ENCODE measurements at regions not wholly inside any gene's neighbourhood (a gene's known extent, or its start where the extent isn't known, plus 50 kb on each side); places are given as distances from the start of the nearest gene placed in this dataset.
"Not testable (repeated sequence)": the region's sequence is repeated elsewhere in the genome, so short reads cannot be mapped to it uniquely, and the experiment has no call there.

DNA sequence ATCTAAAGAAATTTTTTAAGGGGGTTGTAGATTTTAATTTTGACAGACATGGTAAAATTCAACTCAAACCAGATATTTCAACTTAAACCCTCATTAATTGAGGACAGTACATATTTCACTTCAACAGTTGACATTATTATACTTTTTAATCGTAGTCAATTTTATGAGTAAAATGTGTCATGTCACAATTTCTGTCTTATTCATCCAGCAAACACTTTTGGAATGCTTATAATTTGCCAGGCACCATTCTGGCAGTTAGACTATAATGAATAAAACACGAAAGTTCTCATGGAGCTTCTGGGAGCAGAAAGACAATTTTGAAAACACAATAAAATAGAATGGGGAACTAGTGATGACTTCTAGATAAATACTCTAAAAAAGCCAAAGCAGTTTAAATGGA is 1094.8 kb downstream of the SUCLG1 start:
- no peak for DNase-seq

DNA sequence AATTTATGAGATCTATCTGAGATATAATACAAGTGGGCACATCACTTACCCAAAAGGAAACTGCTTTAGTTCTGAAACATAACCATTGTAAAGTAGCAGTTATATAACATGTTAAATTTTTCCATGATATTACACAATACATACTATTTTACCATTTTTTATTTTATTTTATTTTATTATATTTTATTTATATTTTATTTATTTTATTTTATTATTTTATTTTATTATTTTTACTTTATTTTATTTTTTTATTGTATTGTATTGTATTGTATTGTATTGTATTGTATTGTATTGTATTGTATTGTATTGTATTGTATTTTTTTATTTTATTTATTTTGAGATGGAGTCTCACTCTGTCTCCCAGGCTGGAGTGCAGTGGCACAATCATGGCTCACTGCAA is 1095.9 kb downstream of the SUCLG1 start:
- not testable (repeated sequence) for DNase-seq

DNA sequence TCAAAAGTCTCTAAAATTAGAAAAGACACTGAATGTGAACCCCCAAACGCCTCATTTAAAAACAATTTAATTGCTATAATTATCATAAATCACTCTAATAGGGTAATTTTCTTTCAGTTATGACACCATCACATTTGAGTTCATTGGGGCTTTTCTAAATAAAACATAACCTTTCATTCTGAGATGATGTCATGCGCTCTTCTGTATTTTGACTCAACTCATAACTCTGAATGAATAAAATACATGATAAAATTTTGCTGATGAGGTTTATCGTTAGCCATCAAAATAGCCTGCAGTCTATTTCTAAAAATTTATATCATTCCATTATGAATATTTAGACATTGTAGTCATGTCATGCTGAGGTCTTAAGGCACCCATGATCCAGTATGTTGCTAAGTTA is 1099.7 kb downstream of the SUCLG1 start:
- DNase-seq = no peak

DNA sequence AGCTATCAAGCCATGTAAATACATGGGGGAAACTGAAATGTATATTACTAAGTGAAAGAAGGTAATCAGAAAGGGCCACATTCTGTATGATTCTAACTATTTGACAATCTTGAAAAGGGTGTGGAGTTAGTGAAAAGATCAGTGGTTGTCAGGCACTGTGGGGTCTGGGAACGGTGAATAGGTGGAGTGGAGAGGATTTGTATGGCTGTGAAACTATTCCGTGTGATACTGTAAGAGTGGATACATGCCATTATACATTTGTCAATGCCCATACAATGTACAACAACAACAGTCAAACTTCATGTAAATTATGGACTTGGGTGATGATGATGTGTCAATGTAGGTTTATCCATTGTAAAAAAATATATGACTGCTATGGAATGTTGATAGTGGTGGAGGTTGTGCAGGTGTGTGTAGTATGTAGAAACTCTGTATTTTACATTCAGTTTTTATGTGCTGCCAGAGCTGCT is 1116.2 kb downstream of the SUCLG1 start:
- no peak for DNase-seq

DNA sequence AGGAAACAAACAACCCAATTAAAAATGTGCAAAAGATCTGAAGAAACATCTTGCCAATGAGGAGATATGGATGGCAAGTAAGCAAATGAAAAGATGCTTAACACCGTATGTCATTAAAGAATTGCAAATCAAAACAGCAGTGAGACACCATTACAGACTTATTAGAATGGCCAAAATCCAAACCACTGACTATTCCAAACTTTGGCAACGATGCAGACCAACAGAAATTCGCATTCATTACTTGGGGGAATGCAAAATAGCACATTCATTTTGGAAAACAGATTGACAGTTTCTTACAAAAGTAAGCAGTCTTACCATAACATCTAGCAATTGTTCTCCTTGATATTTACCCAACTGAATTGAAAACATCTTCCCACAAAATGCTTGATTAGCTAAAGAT is 1118.7 kb downstream of the SUCLG1 start:
- no peak for DNase-seq

DNA sequence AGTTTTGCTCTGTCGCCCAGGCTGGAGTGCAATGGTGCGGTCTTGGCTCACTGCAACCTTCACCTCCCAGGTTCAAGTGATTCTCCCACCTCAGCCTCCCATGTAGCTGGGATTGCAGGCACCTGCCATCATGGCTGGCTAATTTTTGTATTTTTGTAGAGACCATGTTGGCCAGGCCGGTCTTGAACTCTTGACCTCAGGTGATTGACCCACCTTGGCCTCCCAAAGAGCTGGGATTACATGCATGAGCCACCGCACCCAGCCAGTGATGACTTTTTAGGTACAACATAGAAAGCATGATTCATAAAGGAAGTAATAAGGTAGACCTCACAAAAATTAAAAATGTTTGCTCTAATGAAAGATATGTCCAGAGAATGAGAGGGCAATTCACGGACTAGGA is 1119.1 kb downstream of the SUCLG1 start:
- not testable (repeated sequence) for DNase-seq

DNA sequence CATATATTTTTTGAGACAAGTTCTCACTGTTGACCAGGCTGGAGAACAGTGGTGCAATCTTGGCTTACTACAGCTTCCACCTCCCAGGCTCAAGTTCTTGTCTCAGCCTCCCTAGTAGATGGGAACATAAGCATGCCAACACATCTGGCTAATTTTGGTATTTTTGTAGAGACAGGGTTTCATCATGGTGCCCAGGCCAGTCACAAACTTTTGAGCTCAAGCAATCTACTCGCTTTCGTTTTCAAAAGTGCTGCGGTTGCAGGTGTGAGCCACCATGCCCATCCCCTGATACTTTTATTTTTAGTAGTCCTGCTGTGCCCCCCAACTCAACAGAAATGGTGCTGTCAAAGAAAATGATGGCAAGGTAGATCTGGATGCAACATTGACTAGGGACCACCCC is 1127.3 kb downstream of the SUCLG1 start:
- DNase-seq = no peak

DNA sequence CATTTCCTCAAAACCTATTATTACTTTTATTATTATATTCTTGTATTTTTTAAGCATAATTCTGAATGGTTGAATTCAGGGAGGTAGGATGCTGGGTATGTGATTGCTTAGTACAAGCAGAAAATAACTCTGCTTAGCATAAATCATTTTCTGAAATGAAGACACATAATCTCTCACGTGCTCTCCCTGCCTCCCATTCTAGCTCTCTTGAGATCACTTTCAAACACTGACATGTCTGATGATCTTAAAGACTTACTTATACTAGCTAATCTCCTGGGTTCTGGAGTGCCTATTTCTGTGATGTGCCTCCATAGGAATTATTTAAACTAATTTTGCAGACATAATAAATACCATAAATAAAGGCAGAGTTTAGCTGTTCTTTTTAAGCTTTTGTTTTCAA is 1136.0 kb downstream of the SUCLG1 start:
- no peak for DNase-seq

DNA sequence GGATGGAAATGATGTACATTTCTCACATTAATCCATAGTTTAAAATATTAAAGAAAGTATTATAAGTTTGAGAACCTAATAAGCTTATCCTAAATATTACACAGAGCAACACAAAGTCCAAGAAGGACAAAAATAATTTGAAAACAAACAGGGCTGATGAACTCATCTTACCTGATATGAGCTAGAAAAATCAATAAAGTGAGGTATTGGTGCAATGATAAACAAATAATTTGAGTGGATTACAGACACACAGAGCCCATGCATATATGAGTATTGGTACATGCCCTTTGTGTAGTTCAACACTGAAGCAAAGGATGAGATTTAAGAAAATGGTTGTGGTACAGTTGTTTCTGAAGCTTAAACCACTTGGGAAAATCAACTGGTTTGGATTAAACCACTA is 1139.0 kb downstream of the SUCLG1 start:
- DNase-seq = no peak

DNA sequence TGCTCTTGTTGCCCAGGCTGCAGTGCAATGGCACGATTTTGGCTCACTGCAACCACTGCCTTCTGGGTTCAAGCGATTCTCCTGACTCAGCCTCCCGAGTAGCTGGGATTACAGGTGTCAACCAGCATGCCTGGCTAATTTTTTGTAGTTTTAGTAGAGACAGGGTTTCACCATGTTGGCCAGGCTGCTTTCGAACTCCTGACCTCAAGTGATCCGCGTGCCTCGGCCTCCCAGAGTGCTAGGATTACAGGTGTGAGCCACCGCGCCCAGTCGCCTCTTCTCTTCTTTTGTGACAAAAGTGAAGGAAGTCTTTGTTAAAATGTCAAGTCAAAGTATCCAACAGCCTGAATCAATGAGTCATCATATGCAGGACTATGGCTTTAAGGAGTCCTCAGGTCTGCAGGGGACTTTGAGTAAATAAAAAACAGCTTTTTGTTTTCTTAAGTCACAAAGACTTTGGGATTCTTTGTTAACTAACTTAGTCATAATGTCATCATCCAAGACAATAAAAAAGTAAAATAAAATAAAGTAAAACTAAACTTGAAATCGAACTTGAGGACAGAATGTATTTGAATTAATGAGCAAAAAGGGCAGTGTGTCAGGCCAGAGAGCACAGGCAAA is 1153.2 kb downstream of the SUCLG1 start:
- no peak for DNase-seq

DNA sequence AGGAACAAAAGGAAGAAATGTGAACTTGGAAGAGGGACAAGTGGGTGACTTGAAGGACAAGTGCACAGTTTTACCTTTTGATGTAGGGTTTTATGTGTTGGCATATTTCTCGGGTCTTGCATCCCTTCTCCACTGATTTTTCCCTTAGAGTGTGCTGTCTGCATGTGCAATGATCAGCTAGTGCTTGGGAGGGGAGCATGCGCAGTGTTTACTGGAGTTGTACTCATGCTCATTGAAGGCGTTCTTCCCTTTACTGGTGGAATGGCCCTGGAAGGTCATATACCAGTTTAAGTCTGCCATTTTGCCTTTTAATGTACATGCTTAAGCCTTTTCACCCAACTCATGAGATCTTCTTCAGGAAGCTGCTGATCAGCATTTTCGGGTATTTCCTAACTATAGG is 1168.0 kb downstream of the SUCLG1 start:
- no peak for DNase-seq

DNA sequence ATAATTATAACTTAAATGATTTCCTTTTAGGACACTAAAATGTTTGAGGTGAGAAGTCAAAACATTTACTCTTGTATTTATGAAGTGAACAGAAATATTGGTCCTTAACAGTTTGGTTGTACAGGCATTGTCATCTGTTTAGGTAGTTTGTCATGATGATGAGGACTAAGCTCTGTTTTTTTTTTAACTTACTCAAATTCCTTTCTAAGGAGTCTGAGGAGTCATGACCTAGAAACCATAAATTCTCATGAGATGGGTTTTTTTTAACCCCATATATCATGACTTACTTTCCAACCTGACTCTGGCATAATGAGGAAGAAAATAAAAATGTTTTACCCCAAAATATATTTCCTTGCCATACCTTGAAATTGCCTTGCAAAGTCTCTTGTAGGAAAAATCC is 1176.2 kb downstream of the SUCLG1 start:
- no peak for DNase-seq

DNA sequence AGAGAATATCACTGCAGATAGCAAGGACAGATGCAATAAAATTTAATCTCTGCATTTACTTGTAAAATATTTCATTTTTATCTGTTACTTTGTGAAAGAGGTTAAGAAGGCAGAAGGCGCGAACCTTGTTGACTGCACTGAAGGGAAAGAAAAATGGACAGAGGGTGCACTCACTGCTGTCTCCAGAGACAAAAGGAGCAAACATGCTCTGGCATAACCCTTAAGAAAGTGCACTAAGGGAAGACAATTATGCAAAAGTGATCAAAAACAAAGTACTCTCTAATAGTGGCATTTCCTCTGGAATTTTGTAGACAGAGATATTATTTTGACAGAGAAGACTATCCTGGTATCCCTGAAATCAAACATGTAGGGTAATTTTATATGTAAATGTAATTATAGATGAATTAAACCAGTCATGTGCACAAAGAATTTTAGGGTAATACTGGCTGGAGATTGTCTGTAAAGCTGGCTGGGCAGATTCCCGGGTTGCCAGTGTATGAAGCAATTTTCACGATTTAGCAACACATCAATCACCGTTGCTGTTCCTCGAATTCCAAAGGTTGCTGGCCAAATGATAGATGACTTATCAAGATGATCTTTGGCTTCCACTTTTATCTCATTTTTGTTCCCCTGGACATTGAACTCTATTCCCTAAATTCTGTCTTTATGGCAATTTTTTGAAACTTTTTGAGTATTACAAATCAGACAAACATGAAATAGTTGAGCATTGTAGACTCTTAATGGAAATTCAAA is 1176.9 kb downstream of the SUCLG1 start:
- DNase-seq = no peak

DNA sequence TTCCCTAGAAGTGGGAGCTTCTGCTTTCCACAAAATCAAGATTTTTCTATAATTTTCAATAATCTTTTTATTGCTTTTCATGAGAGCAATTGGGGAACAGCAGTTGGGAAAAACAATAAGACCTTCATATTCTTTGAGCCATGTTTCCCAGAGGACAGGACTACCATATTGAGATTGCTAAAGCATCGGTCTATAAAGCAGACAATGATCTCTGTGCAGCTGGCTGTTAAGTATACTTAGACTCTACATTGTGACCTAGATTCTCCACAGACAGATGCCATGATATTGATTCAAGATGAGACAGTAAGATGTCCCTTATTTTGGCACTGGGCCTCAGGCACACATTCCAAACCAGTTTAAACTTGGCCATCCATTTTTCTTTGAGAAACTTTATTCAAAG is 1178.7 kb downstream of the SUCLG1 start:
- no peak for DNase-seq

DNA sequence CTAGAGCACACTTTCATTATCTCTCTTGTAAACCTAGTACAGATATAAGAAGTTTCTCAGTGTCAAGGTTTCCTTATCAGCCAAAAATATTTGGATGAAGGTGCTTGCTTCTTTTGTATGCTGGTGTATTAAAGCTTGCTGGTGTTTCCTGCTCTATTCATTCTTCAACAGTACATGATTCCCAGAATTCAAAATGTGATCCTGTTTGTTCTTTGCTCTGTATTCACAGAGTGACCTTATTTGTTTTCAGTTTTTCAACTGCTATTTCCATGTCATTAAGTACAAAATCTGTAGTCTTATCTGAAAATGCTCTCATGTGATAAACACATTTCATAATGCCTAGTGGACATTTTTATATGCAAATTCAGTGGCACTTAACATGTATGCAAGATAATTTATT is 1185.8 kb downstream of the SUCLG1 start:
- DNase-seq = no peak

DNA sequence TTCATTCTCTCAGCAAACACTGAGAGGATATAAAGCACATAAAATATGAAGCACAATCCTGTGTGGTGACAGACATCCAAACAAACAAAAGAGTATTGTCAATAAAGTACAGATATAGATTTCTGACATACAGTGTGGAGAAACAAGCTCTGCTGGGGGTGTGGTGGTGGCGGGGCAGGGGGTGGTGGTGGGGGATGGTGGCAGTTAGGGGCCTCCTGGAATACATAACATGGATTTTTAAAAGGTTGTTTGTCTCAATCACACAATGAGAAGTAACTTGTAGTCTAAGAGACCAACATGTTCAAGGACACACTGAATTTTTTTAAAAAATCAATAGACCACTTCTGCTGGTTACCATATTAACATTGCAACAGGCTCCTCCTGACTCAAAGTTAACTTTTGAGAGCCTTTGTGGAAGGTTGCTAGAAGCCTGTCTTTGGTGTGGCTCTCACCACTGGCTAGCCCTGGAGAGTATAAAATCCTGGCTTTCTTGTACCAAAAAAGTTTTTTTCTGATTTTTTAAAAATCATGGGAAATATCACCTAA is 1197.4 kb downstream of the SUCLG1 start:
- DNase-seq = no peak

DNA sequence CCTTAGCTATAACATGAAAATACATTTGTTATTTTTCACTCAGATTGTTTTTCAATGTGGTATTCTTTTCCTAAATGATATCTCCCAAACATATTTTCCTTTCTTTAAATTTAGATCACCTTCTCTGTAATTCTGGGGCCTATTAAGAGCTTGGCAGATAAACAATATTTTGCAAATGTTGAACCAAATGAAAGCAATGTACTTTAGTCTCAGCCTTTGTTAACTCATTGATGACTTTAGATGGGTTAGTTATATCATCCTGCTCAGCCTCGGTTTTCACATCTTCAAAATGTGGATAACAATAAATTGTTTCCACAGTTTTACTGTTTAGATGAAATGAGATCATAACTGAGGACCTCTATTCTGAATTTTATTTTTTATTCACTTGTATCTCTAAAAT is 1205.2 kb downstream of the SUCLG1 start:
- DNase-seq = no peak

DNA sequence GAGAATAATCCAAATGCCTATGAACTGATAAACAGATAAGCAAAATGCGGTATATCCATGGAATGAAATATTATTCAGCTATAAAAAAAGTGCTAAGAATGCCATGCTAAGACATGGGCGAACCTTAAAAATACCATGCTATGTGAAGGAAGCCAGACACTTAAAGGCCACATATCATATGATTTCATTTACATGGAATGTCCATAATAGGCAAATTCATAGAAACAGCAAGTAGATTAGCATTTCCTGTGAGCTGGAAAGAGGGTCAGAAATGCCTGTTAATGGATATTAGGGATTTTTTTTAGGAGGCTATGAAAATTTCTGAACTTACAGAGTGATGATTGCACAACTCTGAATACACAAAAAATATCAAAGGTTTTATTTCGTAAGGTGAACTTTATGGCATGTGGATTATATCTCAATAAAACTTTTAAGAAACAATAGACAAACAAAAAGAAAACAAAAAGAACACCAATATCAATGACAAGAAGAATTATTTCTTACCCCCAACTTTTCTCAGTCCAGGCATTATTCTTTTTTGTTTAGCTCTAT is 1207.7 kb downstream of the SUCLG1 start:
- no peak for DNase-seq

DNA sequence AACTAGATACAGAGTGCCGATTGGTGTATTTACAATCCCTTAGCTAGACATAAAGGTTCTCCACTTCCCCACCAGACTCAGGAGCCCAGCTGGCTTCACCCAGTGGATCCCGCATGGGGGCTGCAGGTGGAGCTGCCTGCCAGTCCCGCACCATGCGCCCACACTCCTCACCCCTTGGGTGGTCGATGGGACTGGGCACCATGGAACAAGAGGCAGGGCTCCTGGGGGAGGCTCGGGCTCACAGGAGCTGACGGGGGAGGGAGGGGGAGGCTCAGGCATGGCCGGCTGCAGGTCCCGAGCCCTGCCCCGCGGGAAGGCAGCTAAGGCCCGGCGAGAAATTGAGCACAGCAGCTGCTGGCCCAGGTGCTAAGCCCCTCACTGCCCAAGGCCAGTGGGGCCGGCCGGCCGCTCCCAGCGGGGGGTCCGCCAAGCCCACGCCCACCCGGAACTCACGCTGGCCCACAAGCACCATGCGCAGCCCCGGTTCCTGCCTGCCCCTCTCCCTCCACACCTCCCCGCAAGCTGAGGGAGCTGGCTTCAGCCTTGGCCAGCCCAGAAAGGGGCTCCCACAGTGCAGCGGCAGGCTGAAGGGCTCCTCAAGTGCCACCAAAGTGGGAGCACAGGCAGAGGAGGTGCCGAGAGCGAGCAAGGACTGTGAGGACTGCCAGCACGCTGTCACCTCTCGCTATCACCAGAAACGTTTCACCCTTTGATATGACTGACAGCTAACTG is 1213.1 kb downstream of the SUCLG1 start:
- not testable (repeated sequence) for DNase-seq

DNA sequence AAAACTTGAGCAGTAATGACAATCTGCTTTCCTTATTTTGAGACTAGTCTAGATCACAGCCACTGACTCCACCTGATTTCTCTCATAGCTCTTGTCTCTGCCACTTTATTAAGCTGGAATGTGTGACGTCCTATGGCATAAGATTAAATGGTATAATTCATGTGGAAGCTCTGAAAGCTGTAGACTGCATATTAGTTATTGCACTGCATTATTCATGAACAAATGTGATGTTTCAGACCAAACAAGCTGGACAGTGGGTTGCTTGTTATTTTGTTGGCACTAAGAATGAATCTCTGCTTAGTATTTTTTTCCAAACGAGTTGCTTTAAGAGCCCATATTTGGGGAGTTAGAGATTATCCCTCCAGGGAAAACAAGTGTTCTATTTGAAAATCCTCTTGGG is 1218.5 kb downstream of the SUCLG1 start:
- DNase-seq = no peak

DNA sequence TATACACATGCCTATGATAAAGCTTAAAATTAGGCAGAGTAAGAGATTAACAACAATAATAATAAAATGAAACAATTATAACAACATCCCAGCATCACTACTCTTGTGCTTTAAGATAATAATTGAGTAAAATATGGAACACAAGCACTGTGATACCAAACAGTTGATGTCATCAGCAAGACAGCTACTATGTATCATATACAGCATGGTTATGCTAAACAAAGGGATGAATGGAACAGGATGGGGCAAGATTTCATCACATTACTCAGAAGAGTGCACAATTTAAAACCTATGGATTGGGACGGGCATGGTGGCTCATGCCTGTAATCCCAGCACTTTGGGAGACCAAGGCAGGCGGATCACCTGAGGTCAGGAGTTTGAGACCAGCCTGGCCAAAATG is 1221.0 kb downstream of the SUCLG1 start:
- DNase-seq = no peak

DNA sequence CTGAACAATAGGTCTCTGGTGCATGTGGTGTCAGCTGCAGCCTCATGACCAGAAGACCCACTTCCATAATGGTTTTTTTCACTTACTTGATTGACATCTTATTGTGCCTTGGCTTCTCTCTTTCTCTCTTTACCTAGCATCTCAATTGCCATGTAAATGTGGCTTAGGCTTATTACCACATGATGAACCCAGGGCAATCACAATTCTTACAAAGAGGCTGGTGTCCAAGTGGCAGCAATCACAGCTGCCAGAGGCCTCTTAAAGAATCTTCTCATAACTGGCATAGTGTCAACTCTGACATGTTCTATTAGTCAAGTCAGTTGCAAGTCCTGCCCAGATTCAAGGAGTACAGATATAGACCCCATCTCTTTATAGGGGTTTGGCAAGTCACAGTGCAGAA is 1224.8 kb downstream of the SUCLG1 start:
- no peak for DNase-seq

DNA sequence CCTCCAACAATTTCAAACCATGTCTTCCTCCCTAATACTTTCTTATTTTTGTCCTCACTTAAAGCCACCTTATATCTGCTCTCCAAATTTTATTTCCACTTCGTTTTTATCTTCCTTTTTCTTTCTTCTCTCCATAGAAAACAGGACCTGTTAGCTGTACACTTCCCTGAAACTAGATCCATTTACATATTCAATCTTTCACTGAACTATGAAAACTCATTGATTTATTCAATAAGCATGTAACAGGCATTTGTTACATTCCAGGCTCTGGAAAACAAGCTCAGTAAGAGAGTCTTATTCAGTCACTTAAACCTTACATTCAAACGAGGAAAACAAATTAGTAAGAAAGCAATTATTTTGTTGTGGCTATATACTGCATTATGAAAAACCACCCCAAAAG is 1225.3 kb downstream of the SUCLG1 start:
- DNase-seq = no peak

DNA sequence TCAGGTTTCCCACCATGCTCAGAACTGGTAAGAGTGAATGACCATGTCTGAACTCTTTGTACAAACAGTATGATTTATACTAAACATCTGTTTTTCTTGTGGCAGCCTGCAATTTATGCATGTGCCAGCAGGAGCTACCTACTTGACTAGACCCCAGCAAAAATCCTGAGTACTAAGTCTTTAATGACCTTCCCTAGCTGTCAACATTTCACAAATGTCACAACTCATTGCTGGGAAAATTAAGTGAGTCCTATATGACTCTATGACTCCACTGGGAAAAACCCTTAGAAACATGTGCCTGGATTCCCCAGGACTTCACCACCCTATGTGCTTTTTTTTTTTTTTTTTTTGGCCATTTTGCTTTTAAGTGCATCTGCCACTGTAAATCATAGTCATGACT is 1225.8 kb downstream of the SUCLG1 start:
- DNase-seq = no peak
